Fibroblast of lung (primary cell): ENCODE measurements at regions not wholly inside any gene's neighbourhood (a gene's known extent, or its start where the extent isn't known, plus 50 kb on each side); places are given as distances from the start of the nearest gene placed in this dataset.

ENCODE experiments used
- EZH2 ChIP-seq: IDR thresholded peaks from 2 replicates; pipeline ENCODE4 v1.5.1; 2012; ENCODE audit warnings: low read length, control low read depth, mild to moderate bottlenecking; ENCODE audit errors: missing control alignments
- TF ChIP-seq, protein P1 (sequence below), 2 donors: IDR thresholded peaks in 1 of 2; conservative IDR thresholded peaks in 1 of 2; 1 replicate in 1 of 2; 2 replicates in 1 of 2; pipeline ENCODE4 v1.5.1; 2011 to 2012; ENCODE audit warnings: low read length in 2 of 2, control low read depth in 1 of 2, inconsistent platforms in 1 of 2, low read depth in 1 of 2, mild to moderate bottlenecking in 1 of 2

DNA sequence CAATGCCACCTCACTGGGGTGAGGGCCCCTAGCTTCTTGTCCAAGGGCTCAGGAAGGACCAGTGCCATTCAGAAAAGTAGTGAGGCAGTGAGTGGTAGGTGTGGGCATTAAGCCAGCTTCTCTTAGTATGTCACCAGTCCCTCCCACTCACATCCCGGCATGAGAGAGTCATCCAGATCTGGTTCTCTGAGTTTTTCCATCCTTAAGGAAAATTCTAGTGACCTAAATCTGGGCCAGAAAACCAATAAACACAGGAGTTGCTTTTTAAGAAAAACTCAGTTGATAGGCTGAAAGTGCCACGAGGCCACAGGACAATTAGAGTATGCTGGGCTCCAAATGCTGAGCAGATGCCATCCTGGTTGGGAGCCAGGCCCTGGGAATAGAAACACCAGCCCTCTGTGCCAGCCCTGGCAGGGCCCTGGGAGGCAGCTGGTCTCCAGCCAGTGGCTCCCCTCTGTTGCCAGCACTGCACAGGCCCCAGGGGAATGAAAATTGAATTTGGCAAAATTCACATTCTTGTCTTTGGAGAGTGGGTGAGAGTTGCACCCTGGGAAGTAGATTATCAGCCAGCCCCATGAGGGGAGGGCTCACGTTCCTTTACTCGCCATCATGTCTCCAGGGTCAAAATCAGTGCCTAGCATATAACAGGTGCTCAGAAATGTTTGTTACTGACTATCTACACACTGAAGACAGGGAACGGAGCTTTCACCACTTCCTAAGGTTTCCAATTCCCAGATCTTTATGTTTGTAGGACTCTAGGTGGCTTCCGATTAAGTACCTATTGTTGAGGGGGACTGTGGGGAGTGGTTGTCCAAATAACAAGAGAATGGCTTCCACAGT lies 52.8 kb downstream of the FAM43A start:
- TF ChIP-seq, protein P1, sequence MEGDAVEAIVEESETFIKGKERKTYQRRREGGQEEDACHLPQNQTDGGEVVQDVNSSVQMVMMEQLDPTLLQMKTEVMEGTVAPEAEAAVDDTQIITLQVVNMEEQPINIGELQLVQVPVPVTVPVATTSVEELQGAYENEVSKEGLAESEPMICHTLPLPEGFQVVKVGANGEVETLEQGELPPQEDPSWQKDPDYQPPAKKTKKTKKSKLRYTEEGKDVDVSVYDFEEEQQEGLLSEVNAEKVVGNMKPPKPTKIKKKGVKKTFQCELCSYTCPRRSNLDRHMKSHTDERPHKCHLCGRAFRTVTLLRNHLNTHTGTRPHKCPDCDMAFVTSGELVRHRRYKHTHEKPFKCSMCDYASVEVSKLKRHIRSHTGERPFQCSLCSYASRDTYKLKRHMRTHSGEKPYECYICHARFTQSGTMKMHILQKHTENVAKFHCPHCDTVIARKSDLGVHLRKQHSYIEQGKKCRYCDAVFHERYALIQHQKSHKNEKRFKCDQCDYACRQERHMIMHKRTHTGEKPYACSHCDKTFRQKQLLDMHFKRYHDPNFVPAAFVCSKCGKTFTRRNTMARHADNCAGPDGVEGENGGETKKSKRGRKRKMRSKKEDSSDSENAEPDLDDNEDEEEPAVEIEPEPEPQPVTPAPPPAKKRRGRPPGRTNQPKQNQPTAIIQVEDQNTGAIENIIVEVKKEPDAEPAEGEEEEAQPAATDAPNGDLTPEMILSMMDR (conservative IDR thresholded peaks at IDR 0.05 in 1 of 2, IDR thresholded peaks at IDR 0.05 in 1 of 2; ENCODE audit: low read depth in 1 of 2, low read length in 2 of 2): no peak
- TF ChIP-seq EZH2: no peak
